Stomach (tissue), 4 donors: ENCODE measurements at regions not wholly inside any gene's neighbourhood (a gene's known extent, or its start where the extent isn't known, plus 50 kb on each side); places are given as distances from the start of the nearest gene placed in this dataset.

Source experiments
- EP300 ChIP-seq: sonication (generic); formaldehyde crosslinking; IDR thresholded peaks from one replicate; pipeline ENCODE4 v1.6.1; 2017; ENCODE audit warnings: antibody characterized with exemption
- POLR2A ChIP-seq, 4 donors: fragments of 450-650 bp; IDR thresholded peaks; one replicate each; pipeline ENCODE4 v1.6.1; 2016; ENCODE audit warnings: antibody characterized with exemption in 4 of 4, control low read depth in 2 of 4, mild to moderate bottlenecking in 1 of 4, moderate library complexity in 1 of 4
- TF ChIP-seq, protein P1 (sequence below), 7 experiments: fragments of 450-650 bp in 4 of 7; fragments of 200-600 bp in 3 of 7; sonication (generic) in 3 of 7; IDR thresholded peaks; one replicate each; pipeline ENCODE4 v1.5.1; 2016 to 2019; ENCODE audit warnings: antibody characterized with exemption in 7 of 7, control low read depth in 2 of 7, mild to moderate bottlenecking in 1 of 7

DNA sequence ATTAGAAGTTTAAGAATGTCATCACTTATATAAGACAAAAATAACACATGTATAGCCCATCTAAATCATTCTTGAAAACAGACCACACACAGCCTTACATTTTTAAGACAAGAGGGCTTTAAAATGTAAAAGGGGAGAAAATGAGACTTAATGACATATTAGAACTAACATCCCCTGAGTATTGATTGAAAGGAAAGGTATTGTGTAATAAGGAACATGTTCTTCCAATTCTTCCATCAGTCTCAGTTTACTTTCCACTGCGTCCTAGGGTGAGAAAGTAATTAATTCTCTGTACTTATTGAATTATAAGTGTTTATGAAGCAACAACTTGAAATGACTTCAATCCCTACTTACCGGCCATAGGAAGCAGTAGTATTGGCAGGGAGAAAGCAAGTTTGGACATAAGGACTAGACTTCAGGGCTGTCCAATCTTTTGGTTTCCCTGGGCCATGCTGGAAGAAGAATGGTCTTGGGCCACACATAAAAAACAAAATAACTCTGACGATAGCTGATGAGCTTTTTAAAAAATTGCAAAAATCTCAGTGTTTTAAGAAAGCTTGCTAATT lies 202.7 kb upstream of the SPRY1 start:
- TF ChIP-seq, protein P1, sequence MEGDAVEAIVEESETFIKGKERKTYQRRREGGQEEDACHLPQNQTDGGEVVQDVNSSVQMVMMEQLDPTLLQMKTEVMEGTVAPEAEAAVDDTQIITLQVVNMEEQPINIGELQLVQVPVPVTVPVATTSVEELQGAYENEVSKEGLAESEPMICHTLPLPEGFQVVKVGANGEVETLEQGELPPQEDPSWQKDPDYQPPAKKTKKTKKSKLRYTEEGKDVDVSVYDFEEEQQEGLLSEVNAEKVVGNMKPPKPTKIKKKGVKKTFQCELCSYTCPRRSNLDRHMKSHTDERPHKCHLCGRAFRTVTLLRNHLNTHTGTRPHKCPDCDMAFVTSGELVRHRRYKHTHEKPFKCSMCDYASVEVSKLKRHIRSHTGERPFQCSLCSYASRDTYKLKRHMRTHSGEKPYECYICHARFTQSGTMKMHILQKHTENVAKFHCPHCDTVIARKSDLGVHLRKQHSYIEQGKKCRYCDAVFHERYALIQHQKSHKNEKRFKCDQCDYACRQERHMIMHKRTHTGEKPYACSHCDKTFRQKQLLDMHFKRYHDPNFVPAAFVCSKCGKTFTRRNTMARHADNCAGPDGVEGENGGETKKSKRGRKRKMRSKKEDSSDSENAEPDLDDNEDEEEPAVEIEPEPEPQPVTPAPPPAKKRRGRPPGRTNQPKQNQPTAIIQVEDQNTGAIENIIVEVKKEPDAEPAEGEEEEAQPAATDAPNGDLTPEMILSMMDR (IDR thresholded peaks at IDR 0.05): no peak
- TF ChIP-seq POLR2A (IDR thresholded peaks at IDR 0.05): no peak
- TF ChIP-seq EP300: no peak
